ENCODE measurements at regions not wholly inside any gene's neighbourhood (a gene's known extent, or its start where the extent isn't known, plus 50 kb on each side); places are given as distances from the start of the nearest gene placed in this dataset.

DNA sequence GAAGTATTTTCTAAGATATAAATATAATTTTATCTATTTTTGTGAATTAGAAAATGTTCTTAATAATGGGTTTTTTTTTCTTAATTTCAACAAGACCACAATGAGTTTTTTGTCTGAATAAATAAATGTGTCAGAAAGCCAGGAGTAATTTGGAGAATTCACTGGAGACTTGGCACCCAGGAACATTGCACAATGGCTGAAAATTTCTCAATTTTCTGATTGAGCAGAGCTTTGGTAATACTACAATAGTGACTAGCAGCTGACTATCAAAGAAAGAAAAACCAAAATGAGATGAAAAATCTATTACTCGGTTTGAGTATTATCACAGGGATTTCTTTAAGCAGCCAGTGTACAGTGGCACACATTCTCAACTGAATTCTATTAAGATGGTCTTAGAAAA lies 394.4 kb upstream of the PCDH20 start:
- TF ChIP-seq, protein P1, sequence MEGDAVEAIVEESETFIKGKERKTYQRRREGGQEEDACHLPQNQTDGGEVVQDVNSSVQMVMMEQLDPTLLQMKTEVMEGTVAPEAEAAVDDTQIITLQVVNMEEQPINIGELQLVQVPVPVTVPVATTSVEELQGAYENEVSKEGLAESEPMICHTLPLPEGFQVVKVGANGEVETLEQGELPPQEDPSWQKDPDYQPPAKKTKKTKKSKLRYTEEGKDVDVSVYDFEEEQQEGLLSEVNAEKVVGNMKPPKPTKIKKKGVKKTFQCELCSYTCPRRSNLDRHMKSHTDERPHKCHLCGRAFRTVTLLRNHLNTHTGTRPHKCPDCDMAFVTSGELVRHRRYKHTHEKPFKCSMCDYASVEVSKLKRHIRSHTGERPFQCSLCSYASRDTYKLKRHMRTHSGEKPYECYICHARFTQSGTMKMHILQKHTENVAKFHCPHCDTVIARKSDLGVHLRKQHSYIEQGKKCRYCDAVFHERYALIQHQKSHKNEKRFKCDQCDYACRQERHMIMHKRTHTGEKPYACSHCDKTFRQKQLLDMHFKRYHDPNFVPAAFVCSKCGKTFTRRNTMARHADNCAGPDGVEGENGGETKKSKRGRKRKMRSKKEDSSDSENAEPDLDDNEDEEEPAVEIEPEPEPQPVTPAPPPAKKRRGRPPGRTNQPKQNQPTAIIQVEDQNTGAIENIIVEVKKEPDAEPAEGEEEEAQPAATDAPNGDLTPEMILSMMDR (IDR thresholded peaks at IDR 0.05; ENCODE audit: low read depth, low read length, poor library complexity, severe bottlenecking), result no peak
- no peak for TF ChIP-seq EZH2phosphoT487 (IDR thresholded peaks at IDR 0.05; ENCODE audit: borderline replicate concordance, low read length)
